B cell (primary cell): ENCODE measurements at regions not wholly inside any gene's neighbourhood (a gene's known extent, or its start where the extent isn't known, plus 50 kb on each side); places are given as distances from the start of the nearest gene placed in this dataset.

Experiments used
- ATAC-seq: fragments of 200-7000 bp; cut with Tn5 transposase; one replicate; pipeline ENCODE4 v1.10.0; 2021; ENCODE audit warnings: low read depth, mild to moderate bottlenecking, moderate number of reproducible peaks, moderate library complexity
- CTCF ChIA-PET: fragments of 350-600 bp; sonication (Branson Sonifier 250); formaldehyde crosslinking; loops from one replicate; lab custom pipeline; 2021; ENCODE audit warnings: antibody characterized with exemption, inconsistent platforms; lab: Charles Lee
- POLR2A ChIA-PET: fragments of 350-600 bp; sonication (Branson Sonifier 250); formaldehyde crosslinking; loops from one replicate; lab custom pipeline; 2021; ENCODE audit warnings: antibody characterized with exemption; lab: Charles Lee
- DNase-seq: peaks from one replicate; pipeline ENCODE4 v3.0.0; 2013
- H2AFZ ChIP-seq: 2 replicates; pipeline ENCODE4 v1.6.1; 2012; ENCODE audit warnings: mild to moderate bottlenecking, low read depth, low read length; ENCODE audit not compliant: insufficient read depth, poor library complexity, severe bottlenecking
- H3K27ac ChIP-seq, 2 donors: 1 replicate in 1 of 2; 2 replicates in 1 of 2; pipeline ENCODE4 v1.5.1; 2012 to 2013; ENCODE audit warnings: low read length in 2 of 2, mild to moderate bottlenecking in 2 of 2, moderate library complexity in 1 of 2
- H3K27me3 ChIP-seq, 4 experiments: fragments of 200-600 bp in 1 of 4; sonication (generic) in 1 of 4; replicated peaks in 1 of 4; 1 replicate in 2 of 4; 2 replicates in 2 of 4; pipeline versions ENCODE4 v1.6.1 to v1.7.0; 2013 to 2016; ENCODE audit warnings: low read length in 3 of 4, mild to moderate bottlenecking in 2 of 4, mixed read lengths in 1 of 4, moderate library complexity in 1 of 4; ENCODE audit not compliant: insufficient read depth in 4 of 4, control insufficient read depth in 3 of 4; ENCODE audit errors: control extremely low read depth in 1 of 4
- H3K36me3 ChIP-seq, 2 experiments: replicated peaks in 1 of 2; 1 replicate in 1 of 2; 2 replicates in 1 of 2; pipeline versions ENCODE4 v1.6.1 to v1.7.1; 2013; ENCODE audit warnings: low read length in 1 of 2; ENCODE audit not compliant: insufficient read depth in 2 of 2, control insufficient read depth in 1 of 2; ENCODE audit errors: control extremely low read depth in 1 of 2, extremely low read depth in 1 of 2
- H3K4me1 ChIP-seq, 2 donors: fragments of 200-600 bp in 1 of 2; sonication (generic) in 1 of 2; 1 replicate in 1 of 2; 2 replicates in 1 of 2; pipeline versions ENCODE4 v1.5.1 to v1.6.1; 2013 to 2017; ENCODE audit warnings: low read length in 2 of 2; ENCODE audit not compliant: control insufficient read depth in 2 of 2, insufficient read depth in 2 of 2
- H3K4me2 ChIP-seq: replicated peaks from 2 replicates; pipeline ENCODE3; 2012; ENCODE audit warnings: mild to moderate bottlenecking, low read depth, low read length; ENCODE audit not compliant: poor library complexity, severe bottlenecking
- H3K4me3 ChIP-seq, 5 experiments: fragments of 200-600 bp in 1 of 5; sonication (generic) in 1 of 5; 1 replicate in 3 of 5; 2 replicates in 2 of 5; pipeline versions ENCODE4 v1.5.1 to v1.7.0; 2011 to 2016; ENCODE audit warnings: low read length in 4 of 5, mild to moderate bottlenecking in 4 of 5, low read depth in 2 of 5, control low read depth in 1 of 5, moderate library complexity in 1 of 5; ENCODE audit not compliant: insufficient read depth in 1 of 5; ENCODE audit errors: control extremely low read depth in 1 of 5, extremely low read depth in 1 of 5
- H3K79me2 ChIP-seq: fragments of 200-600 bp; sonication (generic); one replicate; pipeline ENCODE4 v1.6.0; 2016; ENCODE audit warnings: low read length; ENCODE audit not compliant: control insufficient read depth, insufficient read depth
- H3K9ac ChIP-seq: fragments of 200-600 bp; sonication (generic); 2 replicates; pipeline ENCODE4 v1.6.1; 2017; ENCODE audit warnings: mild to moderate bottlenecking, low read length, moderate library complexity
- H3K9me3 ChIP-seq, 3 donors: one replicate each; pipeline versions ENCODE4 v1.6.1 to v1.7.1; 2013; ENCODE audit warnings: low read length in 2 of 3; ENCODE audit not compliant: control insufficient read depth in 2 of 3, insufficient read depth in 1 of 3; ENCODE audit errors: control extremely low read depth in 1 of 3
- H4K20me1 ChIP-seq: 2 replicates; pipeline ENCODE4 v1.6.0; 2012; ENCODE audit warnings: mild to moderate bottlenecking, low read length; ENCODE audit not compliant: insufficient read depth, control insufficient read depth, poor library complexity, severe bottlenecking
- H3K27ac Mint-ChIP-seq: one replicate; pipeline ENCODE4 v1.8.0; 2021; ENCODE audit warnings: mixed read lengths
- H3K27me3 Mint-ChIP-seq: one replicate; pipeline ENCODE4 v1.8.0; 2021; ENCODE audit warnings: mixed read lengths
- H3K4me1 Mint-ChIP-seq: one replicate; pipeline ENCODE4 v1.8.0; 2021; ENCODE audit warnings: mixed read lengths
- H3K4me3 Mint-ChIP-seq: one replicate; pipeline ENCODE4 v1.8.0; 2021; ENCODE audit warnings: mixed read lengths
- H3K9me3 Mint-ChIP-seq: one replicate; pipeline ENCODE4 v1.8.0; 2022; ENCODE audit warnings: mixed read lengths; ENCODE audit not compliant: insufficient read depth
- EZH2 ChIP-seq: IDR thresholded peaks from 2 replicates; pipeline ENCODE4 v1.6.1; 2012; ENCODE audit warnings: borderline replicate concordance, low read depth, mild to moderate bottlenecking, moderate library complexity, low read length; ENCODE audit not compliant: insufficient read depth, poor library complexity, severe bottlenecking
- WGBS: methylation state at CpG from one replicate; pipeline ENCODE4 v1.1.5; 2013; ENCODE audit warnings: missing lambda C conversion rate; ENCODE audit not compliant: insufficient coverage; 5-methylcytosine and 5-hydroxymethylcytosine counted together
- intact Hi-C: fragments of 100-400 bp; cut with micrococcal nuclease; formaldehyde crosslinking; loops from one replicate; pipeline ENCODE4 v1.10.0; 2022
- TF ChIP-seq, protein P1 (sequence below): fragments of 200-600 bp; IDR thresholded peaks from one replicate; pipeline ENCODE4 v1.8.0; 2022; ENCODE audit warnings: antibody characterized with exemption, mild to moderate bottlenecking

DNA sequence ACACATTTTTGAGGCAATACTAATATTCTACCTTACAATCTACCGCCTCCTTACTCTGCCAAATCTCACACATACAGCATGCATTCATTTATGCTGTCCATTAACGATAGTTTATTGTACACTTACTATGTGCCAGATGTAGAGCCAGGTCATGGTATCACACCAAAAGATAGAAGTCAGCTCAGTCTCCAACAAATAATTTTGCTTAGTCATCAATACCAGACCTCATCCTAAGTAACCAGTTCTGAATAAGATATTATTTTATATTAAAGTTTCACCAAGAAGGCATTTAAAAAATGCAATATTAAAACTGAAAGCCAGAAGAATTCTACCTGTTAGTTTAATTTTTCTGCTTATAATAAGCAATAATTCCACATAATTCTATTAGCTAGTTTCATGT is 60.6 kb upstream of the TTC29 start:
- Histone ChIP-seq H3K27ac (no peak overlapping the region), H3K4me1 (no peaks in the 10 kb centered on the region), H4K20me1 (no peaks in the 10 kb centered on the region), H3K27me3 (no peaks in the 10 kb centered on the region), H3K9ac (no peak overlapping the region), H3K4me3 (no peak overlapping the region), H2AFZ (no peak overlapping the region), H3K79me2 (no peaks in the 10 kb centered on the region), H3K4me2 (no peak overlapping the region), H3K36me3 (no peaks in the 10 kb centered on the region), H3K9me3 (no peaks in the 10 kb centered on the region)
- POLR2A ChIA-PET = no interaction called here
- CTCF ChIA-PET = interaction anchor here (0.7 to 1.6 kb wide), 3 partner anchors 11 to 544 kb away, joined by 3 to 6 read pairs (median 3); no protein-coding TSS in a partner anchor
- Mint-ChIP-seq H3K4me3 (no peak overlapping the region), H3K9me3 (no peaks in the 10 kb centered on the region), H3K4me1 (no peaks in the 10 kb centered on the region), H3K27me3 (no peaks in the 10 kb centered on the region), H3K27ac (no peak overlapping the region)
- 100% methylated on average over 1 of the region's 2 CpGs for WGBS
- ATAC-seq (no peak), DNase-seq (no peak)
- intact Hi-C loops = no loop called here
- TF ChIP-seq, protein P1, sequence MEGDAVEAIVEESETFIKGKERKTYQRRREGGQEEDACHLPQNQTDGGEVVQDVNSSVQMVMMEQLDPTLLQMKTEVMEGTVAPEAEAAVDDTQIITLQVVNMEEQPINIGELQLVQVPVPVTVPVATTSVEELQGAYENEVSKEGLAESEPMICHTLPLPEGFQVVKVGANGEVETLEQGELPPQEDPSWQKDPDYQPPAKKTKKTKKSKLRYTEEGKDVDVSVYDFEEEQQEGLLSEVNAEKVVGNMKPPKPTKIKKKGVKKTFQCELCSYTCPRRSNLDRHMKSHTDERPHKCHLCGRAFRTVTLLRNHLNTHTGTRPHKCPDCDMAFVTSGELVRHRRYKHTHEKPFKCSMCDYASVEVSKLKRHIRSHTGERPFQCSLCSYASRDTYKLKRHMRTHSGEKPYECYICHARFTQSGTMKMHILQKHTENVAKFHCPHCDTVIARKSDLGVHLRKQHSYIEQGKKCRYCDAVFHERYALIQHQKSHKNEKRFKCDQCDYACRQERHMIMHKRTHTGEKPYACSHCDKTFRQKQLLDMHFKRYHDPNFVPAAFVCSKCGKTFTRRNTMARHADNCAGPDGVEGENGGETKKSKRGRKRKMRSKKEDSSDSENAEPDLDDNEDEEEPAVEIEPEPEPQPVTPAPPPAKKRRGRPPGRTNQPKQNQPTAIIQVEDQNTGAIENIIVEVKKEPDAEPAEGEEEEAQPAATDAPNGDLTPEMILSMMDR = no peak
- TF ChIP-seq EZH2 = no peak

DNA sequence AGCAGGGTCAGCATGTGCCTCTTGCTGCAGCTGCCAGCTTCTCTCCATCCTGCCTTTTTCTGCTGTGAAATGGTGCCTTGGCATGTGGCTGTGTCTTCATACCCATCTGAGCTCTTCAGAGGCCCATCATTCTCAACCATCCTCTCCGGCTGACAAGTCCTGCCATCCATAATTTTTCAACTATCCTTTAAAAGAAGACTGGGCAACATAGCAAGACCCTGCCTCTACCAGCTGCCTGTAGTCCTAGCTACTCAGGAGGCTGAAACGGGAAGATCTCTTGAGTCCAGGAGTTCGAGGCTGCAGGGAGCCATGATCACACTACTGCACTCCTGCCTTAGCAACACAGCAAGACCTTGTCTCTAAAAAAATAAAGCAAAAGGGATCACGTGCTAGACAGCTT is 64.2 kb upstream of the TTC29 start:
- Mint-ChIP-seq H3K27me3 (peaks cover under 1% of the 10 kb centered on the region), H3K4me1 (no peaks in the 10 kb centered on the region), H3K9me3 (no peaks in the 10 kb centered on the region), H3K4me3 (no peak overlapping the region), H3K27ac (no peak overlapping the region)
- WGBS = 74% methylated on average over 2 of the region's 4 CpGs
- H3K79me2 ChIP-seq = no peaks in the 10 kb centered on the region
- H3K9me3 ChIP-seq = no peaks in the 10 kb centered on the region
- H3K9ac ChIP-seq = no peak overlapping the region
- ChIA-PET CTCF (interaction anchor here (1.0 to 1.6 kb wide), 2 partner anchors 9 to 13 kb away, joined by 3 to 5 read pairs; no protein-coding TSS in a partner anchor), POLR2A (no interaction called here)
- no peak overlapping the region for H2AFZ ChIP-seq
- H3K4me3 ChIP-seq = no peak overlapping the region
- H4K20me1 ChIP-seq = no peaks in the 10 kb centered on the region
- intact Hi-C loops = no loop called here
- H3K4me2 ChIP-seq = no peak overlapping the region
- TF ChIP-seq, protein P1 = no peak
- no peak for TF ChIP-seq EZH2
- H3K27me3 ChIP-seq = no peaks in the 10 kb centered on the region
- no peak overlapping the region for H3K27ac ChIP-seq
- ATAC-seq (no peak), DNase-seq (no peak)
- H3K36me3 ChIP-seq = no peaks in the 10 kb centered on the region
- H3K4me1 ChIP-seq = no peaks in the 10 kb centered on the region
